ENCODE measurements at regions not wholly inside any gene's neighbourhood (a gene's known extent, or its start where the extent isn't known, plus 50 kb on each side); places are given as distances from the start of the nearest gene placed in this dataset.

DNA sequence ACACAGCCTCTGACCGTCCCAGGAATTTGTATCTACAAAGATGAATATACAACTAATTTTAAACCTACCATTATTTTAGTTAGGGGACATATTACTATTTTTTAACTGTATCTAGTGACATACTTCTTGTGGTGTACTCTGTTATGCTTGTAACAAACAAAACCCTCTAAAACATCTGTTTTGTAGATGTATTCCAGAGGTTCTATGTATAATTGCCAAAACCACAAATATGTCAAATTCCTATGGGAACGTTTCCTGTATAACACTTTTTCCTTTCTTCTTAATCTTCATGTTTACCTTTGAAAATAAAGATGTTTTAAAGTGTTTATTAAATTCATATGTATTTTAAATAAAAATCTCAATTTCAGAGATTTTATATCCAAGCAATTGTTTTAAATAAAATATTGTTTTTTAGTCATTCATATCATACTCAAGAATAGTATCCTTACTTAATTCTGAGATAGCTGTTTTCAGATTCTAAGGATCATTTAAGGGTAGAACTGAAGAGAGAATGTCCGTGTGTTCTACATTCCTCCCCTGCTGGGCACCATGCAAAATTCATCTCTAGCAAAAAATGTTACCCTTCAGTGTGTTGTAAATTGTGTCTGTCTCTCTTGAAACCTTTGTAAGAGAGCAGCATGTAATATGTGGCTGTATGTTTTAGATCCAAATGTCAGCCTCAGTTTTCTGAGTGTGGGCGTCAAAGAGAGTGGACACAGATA, 1327.7 kb downstream of the EFNB2 start:
- DNase-seq (ENCODE audit: low spot score), result no peak

DNA sequence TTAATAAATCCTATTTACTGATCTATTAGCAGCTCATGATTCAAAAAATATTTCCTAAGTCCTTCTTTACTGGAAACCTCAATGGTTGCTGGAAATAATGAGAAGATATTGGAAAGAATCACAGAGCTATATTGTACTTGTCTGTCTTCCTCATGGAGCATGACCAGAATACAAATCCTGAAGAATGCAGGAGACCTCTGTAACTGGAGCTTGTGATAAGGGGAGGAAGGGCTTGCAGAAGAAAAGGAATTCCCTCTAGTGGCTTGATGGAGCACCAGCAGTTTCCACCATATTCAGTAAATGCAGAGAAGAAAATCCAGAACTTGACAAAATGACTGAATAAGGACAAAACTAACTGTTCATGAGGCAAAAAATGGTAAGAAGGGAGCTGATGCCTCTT, 1333.1 kb downstream of the EFNB2 start:
- no peak for DNase-seq (ENCODE audit: low spot score)

DNA sequence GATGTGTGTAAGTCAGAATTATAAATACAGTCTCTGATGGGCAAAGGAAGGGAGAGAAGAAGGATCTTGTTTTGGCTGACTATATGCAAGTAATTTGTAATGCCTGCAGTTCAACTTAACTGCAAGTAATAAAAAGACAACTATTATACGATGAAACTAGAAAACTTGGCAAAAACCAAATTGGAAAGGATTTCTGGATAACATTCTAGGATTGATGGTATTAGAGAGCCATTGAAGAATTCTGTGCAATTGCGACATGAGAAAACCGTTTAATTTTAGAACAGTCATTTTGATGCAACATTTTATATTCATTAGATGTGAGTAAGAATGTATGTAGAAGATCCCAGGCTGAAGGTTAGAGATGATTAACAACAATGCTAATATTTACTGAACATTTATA, 1334.1 kb downstream of the EFNB2 start:
- no peak for DNase-seq (ENCODE audit: low spot score)

DNA sequence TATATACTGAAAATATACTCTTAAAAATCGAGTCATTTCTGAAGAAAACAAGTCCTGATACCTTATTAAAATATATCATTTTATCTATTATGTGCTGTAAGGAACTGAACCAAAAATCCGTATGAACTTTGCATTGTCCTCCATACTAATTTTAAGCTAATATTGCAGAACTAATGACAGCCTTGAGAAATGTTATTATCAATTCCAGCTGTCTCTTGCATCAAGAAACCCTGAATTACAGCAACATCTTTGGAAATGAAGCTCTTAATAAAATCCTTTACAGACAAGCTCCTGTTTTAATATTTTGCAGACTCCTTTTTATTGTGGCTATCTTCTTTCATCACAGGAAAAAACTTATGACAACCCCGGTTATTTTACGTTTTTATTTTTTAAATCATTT, 1335.3 kb downstream of the EFNB2 start:
- DNase-seq (ENCODE audit: low spot score), result no peak

DNA sequence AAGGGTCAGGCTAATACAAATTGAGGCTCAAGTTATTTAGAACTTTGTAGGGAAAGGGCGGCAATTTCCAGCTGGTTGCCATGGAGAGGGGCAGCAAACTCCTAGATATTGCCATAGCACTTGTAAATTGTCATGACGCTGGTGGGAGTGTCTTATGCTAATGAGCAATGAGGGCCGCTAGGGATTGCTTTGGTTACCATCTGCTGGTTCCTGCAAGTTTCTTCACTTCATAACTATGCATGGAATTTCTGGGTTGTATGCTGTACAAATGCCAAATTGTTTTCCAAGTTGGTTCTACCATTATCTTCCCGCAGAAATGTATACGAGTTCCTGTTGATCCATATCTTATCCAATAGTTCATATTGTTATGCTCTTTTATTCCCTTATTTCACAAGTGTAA, 1339.4 kb downstream of the EFNB2 start:
- no peak for DNase-seq (ENCODE audit: low spot score)

DNA sequence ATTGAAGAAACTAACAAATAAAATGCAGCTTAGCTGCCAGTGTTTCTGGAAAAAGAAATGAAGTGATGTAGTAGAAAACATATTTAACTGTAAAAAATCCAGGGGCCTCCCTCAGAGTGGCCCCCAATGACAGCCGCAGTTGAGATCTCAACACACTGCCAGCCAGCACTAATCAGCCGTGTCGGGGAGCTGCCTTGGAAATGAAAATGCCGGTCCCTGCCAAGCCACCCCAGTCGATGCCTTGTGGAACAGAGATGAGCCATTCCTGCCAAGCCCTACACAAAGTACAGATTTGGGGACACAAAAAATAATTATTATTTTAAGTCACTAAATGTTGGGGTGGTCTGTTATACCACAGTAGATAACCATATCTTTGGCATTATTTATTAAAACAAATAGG, 1342.4 kb downstream of the EFNB2 start:
- DNase-seq (ENCODE audit: low spot score), result no peak

DNA sequence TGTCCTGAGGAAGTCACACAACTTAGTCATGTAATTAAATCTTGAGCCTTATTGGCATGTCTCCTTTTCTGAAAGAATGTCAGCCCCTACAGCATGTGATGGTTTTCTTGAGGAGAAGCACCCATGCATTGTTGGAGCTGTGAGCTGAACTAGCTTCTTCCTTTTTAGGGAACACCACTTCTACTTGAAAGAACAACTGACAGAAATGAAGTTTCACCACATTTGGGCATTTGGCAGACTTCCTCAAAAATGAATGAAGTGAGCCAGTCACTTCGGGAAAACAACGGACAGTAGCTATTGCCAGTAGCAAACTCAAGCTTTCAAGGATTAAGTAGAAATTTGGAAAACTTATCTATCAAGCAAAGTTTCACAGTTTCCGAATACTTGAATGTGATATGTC, 1351.3 kb downstream of the EFNB2 start:
- no peak for DNase-seq (ENCODE audit: low spot score)

DNA sequence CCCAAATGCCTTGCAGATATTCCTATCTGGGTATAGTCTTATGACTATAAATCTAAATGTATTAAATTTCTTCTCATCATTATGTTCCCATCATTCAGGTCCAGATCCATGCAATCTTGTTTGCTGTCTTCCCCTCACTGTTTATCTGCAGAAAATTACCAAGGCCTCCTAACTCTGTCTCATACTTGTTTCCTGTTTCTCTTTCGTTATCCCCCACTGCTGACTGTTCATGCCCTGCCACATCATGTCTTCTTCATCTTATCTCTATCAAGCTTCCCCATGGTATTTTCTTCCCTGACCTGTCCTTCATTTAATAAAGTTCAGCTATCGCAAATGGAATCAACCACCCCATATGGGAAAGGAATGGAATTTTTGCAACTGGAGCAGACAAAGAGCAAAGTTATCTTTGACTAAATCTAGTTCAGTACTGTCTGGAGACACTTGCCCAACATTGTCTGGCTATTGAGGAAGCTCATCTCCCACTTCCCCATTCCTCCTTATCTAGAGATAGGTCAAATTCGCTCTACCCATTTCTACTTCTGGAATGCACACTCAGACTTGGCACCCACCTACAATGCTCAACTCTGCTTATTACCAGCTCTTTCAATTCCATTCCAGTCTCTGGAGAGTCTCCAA, 1358.1 kb downstream of the EFNB2 start:
- DNase-seq (ENCODE audit: low spot score), result no peak

DNA sequence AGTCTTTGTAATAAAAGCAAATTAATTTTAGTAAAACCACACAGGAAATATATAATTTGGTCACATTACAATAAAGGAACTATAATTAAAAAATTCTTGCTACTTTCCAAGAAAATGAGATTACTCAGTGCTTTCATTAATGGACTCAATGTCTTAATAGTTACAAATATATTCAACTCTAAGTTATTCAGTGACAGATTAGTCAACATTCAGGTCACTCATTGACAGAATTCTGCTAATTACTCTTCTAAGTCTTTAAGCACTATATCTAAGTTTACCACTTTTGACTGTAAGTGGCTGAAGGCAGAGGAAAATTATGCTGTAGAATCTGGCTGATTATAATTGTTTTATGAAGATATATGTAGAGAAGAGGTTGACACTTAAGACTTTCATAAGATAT, 1365.0 kb downstream of the EFNB2 start:
- no peak for DNase-seq (ENCODE audit: low spot score)

DNA sequence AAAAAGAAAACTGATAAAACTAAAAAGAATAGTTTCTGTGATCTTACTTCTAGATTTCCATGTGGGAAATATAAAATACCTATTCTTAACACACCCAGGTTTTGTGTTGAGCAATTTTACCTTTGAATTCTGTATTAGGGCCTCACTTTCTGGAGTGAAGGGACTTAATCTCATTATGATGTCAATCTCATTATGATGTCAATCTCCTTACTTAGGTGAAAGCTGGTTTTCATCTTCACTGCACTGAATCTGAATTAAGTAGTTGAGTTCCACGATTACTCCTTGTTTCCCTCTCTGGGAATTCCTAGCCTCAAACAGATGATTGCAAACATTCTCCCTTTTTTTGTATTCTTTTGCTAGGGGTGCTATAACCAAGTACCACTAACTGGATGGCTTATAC, 1367.2 kb downstream of the EFNB2 start:
- no peak for DNase-seq (ENCODE audit: low spot score)

DNA sequence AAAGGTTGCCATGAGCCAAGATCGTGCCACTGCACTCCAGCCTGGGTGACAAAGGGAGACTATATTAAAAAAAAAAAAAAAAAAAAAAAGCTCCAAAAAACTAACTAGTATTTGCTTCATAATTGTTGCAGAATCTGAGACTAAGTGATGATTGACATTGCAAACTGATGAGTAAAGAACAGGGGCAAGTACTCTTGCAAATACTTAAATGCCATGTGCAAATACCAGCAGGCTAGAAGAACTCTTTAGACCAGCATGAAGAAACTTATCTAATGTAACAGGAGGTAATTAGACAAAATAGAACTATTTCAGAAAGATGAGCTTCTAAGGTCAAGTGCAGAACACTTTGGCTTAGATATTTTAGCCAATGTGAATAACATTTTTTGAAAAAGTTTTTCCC, 1368.1 kb downstream of the EFNB2 start:
- no peak for DNase-seq (ENCODE audit: low spot score)

DNA sequence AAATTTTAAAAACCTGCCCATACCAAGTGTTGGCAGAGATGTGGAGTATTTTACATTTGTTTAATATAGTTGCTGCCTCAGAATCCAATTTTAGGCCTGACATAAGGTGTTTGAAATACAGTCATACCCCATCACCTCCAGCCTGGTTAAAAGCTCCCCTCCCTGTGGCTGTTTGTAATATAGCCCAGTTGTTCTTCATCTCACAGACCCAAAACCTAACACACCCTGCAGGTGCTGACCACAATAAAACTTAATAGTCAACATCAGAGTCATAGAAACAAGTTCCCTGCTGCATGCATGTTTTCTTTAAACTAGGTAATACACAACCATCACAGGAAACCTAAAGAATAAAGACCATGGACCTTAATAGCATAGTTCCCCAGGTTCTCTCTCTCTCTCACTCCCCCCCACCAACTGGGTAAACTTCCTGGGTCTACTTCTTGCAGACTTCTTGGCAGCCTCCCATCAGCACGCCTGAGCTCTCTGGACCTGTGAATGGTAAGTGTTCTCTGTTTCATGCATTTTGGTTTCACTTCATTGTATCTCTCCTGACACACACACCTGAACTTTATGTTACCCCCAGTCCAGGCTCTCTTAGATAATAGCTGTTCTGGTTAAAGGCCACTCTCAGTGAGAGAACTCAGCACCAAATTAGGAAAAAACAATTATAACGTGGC, 1369.9 kb downstream of the EFNB2 start:
- DNase-seq (ENCODE audit: low spot score), result no peak

DNA sequence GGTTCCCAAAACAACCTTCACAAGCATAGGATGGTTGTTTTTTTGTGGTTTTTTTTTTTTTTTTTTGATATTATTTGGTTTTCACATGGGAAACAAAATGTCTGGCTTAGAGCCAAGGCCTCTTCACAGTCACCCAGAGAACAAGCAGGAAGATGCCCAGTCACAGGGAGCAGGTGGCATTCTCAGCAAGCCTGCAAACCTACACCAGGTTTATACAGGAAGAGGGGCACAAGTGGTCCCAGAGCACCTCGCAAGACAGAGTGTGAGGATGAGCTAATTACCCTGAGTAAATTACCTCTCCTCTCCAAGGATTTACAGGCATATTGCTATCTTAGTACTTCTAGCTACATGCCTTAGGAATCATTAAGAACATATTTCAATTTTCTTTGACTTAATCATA, 1375.6 kb downstream of the EFNB2 start:
- no peak for DNase-seq (ENCODE audit: low spot score)

DNA sequence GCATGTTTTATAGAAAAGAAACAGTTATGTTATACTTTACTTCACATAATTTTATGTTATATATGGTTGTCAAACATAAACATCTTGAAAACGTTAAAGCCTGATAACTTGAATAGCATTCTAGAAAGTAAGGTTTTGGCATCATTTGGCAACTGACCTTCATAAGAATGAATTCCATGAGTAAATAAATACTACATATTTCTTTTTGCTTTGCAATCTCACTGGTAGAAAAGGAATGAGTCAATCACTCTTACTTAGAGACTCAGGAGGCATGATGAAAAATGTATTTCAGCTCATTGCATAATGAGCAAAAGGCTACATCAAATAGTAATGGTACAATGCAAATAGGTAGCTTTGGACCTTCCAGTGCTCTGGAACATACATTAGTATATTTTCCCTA, 1381.9 kb downstream of the EFNB2 start:
- DNase-seq (ENCODE audit: low spot score), result no peak

DNA sequence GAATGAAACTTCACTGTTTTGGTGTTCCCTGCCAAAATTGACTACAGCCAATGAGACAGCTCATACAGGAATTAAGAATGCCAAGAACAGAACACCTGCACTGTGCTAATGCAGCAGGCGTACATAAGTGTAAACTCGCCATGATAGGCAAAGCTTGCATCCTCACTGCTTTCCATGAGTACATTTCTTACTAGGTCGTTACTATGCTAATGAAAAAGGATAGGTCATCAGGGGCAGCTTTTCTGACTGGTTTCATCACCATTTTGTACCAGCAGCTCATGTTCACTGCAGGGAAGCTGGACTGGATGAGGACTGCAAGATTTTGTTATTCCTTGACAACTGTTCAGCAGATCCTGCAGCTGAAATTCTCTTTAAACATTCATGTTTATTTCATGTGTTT, 1383.8 kb downstream of the EFNB2 start:
- DNase-seq (ENCODE audit: low spot score), result no peak

DNA sequence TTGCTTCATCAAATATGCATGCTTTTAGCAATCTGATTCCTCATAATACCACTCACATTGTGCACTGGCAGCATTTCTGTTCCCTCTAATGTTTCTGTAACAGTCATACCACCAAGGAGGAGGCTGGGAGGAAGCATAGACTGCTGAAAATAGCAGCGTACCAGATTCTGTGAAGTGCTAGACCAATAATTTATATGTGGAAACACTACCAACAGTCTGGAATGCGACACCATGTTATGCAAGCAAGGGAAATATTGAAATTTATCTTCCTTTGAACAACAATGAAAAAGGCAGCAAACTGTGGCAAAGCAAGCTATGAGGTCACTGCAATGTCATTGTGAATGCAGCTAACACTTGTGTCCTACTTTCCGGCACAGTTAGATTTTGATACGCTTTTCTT, 1388.0 kb downstream of the EFNB2 start:
- DNase-seq (ENCODE audit: low spot score), result no peak

DNA sequence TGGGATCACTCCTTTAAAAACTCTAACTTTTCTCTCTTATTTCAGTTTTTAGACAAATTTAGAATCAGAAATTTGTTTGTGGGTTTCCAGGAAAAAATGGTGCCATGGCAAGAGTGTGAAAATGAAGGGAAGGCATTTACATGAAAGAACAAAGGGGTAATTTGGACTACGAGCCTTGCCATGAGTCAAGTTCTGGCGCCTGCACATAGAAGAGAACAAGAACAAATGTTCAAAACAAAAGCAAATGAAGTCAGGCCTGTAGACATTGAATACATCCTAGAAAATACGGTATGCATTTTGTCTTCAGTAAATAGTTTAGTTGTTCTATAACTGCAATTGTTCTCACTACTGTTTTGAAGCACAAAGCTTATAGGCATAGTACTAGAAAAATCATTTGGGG, 1390.5 kb downstream of the EFNB2 start:
- DNase-seq (ENCODE audit: low spot score), result no peak

DNA sequence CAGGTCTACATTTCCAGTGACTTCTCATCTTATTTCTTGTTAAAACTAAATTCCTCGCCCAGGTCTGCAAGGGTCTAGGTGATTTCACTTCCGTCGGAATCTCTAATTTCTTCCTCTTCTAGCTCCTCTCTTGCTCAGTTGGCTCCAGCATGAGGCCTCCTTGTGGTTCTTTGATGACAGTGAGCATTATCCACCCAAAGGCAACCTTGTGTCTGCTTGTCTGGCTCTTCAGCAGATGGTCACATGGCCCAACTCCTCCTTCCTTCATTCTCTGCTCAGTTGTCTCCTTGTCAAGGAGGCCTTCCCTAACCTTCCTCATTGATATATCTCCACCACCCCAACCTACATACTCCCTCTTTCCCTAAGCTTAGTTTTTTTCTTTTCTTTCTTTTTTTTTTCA, 1391.4 kb downstream of the EFNB2 start:
- no peak for DNase-seq (ENCODE audit: low spot score)

DNA sequence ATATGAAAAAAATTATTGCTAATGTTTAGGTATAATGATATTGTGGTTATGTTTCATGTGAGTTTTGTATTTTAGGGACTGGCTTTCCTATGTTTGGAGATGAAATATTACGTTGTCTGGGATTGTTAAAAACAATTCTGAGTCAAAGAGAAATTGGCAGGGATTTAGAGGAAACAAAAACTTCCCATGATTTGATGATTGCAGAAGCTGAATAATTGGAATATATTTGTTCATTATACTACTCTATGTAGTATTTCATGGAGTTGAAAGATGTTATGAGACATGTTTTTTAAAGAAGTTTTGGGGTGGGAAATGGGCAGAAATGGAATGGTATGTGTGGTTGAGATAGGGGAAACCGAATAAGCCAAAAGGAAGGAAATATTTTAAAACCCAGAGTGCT, 1392.9 kb downstream of the EFNB2 start:
- no peak for DNase-seq (ENCODE audit: low spot score)

DNA sequence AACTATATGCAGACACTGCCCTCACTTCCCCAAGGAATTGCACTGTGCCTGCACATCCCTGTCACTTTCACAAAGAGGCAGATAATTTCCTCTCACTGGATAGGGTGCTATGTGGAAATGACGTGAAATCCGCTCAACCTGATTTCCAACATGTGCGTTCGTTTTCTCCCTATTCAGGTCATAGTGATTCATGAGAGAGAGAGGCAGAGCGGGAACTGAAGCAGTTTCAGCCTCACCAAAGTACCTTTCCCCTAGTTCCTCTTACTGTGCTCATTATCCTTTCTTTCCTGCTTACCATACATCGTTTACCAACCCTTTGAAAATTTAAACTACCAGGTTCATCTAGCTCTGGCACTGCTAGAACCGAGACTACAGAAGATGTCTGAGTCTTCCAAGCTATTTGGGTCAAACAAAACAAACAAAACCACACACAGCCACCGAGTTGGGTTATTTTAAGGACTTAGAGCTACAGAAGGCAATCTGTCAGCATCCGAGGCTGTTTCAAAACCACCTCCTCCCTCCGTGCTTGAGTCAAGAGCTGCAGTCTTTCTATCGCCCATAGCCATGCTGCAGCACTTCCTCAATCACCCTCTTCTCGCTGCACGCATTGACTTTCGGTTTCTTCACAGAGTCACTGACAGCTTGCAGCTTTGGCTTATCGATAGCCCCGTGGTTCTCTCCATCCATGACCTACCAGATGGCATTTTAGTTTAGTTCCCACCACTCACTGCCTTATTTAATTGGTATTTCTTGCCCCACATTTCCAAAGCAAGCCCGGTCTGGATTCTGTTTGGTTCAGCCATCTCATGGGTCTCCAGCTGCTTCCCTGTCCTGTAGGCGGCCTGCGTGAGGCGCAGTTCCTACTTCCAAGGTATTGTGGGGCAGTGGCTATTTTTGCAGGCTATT, 1395.8 kb downstream of the EFNB2 start:
- peak; percentile 26 for DNase-seq (ENCODE audit: low spot score)

DNA sequence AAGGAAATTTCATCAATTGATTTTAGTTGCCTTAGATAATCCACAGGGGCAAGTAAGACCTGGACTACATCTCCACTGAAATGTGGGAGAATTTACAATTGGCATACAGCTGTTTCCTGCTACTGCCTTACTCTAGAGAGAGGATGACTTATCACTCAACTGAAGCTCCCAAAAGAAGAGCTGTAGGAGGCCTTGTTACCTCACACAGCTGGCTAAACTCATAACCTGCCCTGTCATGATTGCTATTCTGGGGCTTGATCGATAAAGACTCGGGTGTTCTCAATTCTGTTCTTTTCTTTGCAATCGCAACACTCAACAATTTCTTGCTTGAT, 1396.4 kb downstream of the EFNB2 start:
- DNase-seq (ENCODE audit: low spot score), result peak; percentile 6

DNA sequence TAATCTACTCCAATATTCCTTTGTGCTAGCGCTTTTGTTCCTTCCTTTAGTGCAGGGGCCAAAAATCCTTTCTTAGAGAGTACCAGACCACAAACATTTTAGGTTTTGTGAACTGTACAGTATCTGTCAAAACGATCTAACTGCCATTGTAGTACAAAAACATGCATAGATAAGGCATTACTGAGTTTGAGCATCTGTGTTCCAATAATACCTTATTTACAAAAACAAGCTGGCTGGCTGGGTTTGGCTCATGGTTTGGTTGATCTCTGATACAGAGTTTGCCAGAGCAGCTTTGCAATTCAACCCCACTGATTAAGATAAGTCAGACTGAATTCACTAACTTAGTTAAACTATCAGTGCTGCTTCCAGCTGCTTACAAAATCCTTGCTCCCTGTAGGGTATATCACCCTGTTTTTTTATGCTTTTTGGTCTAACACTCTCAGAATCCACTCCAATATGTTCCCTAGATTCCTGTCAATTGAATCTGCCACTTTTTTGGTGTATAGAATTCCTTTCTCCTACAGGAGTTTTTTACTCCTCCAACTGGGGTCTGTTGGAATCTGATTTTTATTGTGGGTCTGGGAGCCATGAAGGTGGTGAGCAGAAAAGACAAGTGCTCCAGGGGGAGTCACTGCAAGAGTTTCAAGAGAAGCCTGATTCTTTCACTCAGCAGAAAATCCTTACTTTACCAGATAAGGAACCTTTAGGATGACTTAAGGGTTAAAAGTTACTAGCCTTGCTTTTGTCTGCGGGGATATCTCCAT, 1399.4 kb downstream of the EFNB2 start:
- no peak for DNase-seq (ENCODE audit: low spot score)

Measured in hematopoietic multipotent progenitor cell treated with erythropoietin and hydrocortisone succinate and interleukin-3 and kit ligand, for 17 days (in vitro differentiated cells).